Stimulated activated CD4-positive, alpha-beta T cell treated with anti-CD3 and anti-CD28 coated beads, Interleukin-1b, Interleukin-23, amount 100 ng/mL, for 4 hours (primary cell): ENCODE measurements at regions not wholly inside any gene's neighbourhood (a gene's known extent, or its start where the extent isn't known, plus 50 kb on each side); places are given as distances from the start of the nearest gene placed in this dataset.

Experiments used
- DNase-seq, 2 donors: peaks; one replicate each; pipeline ENCODE4 v3.0.0-alpha.2; 2020; ENCODE audit warnings: low read depth in 2 of 2

DNA sequence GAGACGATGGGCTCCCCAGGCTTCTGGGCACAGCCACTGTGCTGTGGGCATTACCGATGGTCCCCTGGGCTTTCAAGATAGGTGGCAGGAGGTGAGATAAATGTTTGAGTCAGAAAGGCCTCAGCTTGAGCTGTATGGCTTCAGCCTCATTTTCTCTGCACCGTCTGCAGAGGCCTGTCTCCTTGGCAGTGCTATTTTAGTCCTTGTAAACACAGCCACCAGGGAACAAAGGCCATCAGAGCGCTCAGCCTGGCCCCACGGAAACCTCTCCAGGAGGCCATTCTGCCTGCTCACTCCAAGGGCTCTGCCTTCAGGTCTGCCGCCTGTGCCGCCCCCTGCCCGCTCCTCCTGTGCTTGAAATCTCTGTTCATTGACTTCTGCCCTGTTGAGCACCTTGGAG is 1424.9 kb downstream of the TBC1D22A start:
- no peak for DNase-seq

DNA sequence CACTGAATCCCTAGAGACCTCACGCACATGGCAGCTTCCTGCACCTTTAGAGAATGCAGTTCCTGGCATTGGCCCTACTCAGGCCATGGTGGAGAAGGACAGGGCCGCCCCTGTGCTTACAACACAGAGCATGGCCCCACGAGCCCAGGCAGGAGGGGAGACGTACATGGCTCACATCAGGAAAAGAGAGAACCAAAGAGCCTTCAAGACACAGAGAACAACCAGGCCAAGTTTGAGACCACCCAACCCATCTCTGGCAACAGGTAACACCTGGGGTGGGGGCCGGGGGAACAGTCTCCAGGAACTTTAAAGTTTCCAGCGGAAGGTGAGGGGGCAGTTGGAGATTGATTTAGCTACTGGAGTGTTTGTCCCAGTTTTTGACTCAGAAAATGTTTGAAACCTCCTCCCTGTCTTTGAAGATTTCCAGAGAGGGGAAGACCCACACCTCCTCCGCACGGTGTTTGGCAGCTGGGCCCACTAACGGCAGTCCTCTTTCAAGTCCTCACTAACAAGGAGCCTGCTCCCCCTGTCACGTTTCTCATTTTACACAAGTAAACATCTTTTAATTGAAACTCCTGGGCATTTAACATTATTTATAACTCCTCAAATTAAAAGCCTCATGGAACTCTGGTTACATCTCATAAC is 1423.8 kb downstream of the TBC1D22A start:
- no peak for DNase-seq

DNA sequence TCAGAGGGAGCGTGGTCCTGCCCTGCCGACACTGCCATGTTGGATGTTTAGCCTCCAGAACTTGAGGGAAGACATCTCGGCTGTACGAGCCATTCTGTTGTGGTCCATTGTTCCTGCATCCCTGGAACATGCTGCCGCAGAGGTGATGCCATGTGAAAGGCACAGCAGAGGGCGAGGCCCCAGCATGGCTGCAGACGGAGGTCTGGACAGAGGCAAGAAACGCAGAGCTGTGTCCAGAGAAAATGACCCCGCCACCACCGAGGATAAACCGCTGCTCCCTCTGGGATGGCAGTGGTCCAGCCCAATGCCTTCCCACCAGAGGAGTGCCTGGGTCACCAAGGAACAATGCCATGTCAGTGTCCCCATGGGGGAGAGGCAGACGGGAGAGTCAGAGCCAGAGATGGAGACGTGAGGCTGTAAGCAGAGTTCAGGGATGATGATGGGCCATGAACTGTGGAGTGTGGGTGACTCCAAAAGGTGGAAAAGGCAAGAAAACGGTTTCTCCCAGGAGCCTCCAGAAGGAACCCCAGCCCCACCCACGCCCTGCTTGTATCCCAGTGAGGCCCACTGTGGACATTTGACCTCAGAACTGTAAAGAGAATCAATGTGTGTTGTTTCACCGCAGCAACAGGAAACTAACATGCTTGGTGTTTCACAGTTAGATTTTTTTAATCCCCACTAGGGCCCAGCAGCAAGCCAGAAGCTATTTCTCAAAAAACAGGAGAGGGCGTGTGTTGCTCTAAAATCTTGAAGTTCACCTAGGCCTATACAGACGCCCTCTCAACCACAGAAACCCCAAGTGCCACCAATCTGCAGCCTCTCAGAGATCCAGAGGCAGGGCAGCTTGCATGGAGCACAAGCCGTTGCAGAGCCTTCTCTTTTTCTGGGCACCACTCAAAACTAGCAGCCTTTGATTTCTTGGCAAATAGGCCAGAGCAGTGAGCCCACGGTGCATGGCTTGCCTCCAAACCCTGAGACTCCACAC is 1422.9 kb downstream of the TBC1D22A start:
- no peak for DNase-seq

DNA sequence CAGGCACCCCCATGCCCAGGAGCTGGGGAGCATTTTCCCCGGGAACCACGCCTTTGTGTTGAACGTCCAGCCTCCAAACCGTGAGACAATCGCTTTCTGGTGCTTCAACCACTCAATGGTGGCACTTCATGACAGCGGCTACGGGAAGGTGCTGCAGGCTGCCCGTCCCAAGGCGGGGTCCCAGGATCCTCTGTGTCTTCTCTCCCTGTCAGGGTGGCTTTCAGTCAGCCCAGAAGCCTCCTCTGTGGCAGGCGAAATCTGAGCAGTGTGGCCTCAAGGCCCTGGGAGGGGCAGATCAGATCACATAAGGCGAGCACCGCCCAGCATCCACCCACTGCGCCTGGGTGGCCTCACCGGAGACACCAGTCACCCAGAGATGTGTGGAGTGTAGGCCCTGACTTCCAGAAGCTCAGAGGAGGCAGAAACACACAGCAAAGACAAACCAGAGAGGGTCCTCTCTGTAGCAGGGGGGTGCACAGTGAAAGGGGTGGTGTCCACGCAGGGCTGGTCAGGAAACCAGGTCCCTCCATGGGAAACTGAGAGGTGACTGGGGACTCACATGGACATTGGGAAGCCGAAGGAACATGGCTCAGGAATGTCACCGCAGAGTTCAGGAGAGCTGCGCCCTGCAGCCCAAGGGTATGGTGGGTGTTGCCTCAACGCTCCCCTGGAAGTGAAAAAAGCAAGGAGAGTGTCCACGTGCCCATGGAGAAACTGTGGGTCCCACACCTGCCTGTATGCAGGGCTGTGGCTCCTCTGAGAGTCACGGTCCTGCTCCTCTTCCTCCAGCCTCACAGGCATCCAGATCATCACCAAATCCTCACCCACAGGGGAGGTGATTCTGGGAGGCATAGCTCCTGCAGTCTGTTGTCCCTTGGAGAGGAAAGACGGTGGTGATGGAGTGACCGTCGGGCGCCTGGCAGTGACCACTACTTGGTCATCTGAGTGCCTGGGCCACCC is 1420.7 kb downstream of the TBC1D22A start:
- DNase-seq = no peak

DNA sequence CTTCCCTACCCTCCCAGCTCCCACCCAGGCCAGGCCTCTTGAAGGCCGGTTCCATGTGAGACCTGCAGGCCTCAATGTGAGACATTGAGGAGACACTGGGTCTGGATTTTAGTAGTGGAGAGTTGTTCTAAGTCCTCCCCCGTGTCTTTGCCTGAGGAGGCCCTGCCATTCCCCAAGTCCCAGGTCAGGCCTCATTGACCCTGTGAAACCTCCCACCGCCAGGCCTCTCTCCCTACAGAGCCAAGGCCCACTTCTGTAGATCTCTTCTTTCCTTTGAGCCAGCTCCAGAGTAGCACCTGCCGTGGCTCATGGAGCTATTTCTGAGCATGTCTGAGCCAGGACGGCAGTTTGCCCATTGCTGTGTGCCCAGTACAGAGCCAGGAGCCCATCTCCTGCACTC is 1419.6 kb downstream of the TBC1D22A start:
- no peak for DNase-seq

DNA sequence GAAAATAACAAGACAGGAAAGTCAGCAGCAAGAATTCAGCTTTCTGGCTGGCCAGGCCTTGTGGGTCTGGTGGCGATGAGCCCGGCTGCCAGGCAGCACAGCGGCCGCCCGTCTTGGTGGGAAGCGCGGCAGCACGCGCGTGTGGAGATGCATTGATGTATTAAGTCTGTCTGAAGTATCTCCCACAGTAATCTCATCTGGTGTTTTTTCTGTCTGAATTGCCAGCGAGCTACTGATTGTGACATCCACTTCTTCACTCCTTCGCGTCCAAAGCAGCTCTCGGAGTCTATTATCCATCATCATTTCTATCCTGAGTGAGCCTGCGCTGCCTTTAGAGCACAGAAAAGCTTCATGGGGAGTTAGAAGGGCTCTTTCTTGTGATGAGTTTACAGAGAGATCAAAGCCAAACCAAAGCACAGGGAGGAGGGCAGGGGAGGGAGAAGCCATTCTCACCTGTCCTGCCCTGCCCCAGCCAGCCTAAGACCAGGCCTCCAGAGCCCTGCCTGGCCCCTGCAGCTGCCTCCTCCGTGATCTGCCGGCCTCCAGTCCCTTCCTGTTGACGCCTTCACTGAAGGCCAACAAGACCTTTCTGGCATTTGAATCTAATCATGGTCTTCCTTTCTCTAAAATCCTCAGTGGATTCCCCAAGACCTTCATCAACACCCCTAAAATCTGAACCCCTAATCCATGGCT is 1419.0 kb downstream of the TBC1D22A start:
- DNase-seq = no peak

DNA sequence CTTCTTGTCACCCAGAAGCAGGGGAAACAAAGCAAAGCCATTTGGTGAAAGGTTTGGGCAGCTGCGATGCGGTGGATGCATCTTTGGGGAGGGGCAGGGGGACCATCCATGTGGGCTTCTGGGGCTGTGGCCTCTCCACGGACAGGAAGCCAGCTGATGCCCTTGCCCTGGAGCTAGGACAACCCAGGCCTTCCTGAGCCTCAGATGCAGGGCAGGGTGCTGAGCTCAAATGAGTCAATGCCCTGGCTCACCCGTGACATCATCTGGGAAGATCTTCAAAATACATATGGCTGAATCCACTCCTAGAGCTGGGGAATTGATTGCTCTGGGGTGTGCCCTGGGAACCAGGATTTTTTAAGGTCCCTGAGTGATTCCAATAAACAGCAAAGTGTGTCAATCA is 1418.2 kb downstream of the TBC1D22A start:
- no peak for DNase-seq

DNA sequence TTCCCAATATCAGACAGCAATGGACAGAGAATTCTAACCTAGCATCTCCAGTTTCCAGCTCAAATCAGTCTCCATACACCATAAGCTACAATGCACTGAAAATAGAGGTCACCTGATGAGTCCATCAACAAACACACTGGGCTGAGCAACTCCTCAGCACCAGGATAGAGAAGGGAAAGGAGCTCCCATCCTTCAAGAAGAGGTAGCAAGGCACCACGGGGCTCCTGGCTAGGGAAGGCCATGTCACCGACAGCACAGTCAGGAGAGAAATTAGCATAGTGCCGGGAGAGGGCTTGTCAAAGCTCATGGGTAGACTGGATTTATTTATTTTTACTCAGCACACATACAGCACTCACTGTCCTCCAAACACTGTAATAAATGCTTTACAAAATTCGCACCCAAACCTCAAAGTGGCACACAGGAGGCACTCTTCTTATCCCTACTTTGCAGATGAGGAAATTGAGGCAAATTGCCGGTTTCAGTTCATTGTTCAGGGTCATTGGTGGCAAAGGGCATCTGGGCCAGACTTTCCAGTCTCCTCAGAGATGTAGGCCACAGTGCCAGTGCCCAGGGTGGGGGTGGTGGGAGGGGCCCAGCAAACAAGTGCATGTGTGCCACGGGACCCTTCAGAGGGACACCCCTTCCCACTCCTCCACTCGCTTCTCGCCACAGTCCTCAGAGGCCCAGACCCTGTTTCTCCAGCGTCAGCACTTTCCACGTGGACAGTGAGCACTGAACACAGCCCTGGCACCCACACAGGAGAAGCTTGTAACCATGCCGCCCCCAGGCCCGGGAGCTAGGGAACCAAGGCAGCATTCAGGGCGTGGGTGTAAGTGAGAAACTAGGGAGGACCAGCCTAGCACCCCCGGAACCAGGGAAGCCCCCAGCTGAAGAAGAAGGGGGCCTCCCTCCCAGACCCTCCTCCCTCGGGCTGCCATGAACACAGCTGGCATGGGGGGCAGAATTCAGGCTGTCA is 1417.4 kb downstream of the TBC1D22A start:
- DNase-seq = no peak

DNA sequence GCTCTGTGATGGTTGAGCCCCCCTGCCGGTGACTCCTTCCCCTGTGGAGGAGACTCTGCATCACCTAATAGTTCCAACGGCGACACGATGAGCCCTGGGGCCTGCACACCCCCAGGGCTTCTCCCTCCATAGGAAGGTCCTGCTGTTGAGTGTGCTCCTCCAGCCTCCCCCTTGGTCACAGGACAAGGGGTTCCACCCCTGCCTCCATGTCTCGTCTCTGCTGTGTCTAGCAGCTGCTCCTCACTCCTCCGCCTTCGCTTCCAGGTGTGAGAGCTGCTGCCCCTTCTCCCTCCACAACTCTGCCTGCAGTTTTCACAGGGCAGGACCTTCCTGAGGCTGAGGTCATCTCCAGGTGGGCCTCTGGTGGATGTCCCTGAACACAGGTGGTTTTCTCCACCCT is 1416.1 kb downstream of the TBC1D22A start:
- DNase-seq = no peak

DNA sequence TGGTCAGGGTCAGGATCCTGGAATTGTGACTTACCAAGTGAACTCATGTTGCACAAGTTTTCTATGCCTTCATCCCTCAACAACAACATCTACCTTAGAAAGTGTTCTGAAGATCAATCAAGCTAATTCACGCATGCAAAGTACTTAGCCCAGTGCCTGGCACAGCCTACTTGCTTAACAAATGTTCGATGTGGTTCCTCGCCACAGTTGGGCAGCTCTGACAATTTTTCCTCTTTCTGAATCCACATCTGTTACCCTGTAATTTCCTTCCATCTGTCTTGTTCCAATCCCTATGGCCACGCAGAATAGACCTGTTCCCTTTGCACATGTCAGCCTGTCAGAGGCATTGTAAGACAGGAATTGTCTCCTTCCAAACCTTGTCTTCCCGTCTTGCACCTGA is 1415.2 kb downstream of the TBC1D22A start:
- no peak for DNase-seq

DNA sequence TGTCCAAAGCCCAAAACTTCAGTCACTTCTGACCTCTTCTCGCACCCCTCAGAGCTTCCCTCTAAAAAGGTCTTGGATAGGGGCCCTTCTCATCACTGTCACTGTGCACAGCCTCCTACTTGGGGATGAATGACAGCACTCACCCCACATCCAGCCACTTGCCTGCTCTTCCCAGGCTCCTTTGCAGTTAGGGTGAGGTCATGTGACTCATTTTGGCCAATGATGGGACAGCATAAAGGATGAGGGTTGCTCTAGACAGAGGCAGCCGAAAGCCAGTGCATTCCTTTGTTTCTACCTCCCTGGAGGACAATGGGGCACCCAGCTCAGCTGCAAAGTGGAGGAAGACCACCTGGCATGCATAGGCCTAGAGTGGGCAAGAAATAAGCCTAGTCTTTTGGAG is 1413.3 kb downstream of the TBC1D22A start:
- no peak for DNase-seq

DNA sequence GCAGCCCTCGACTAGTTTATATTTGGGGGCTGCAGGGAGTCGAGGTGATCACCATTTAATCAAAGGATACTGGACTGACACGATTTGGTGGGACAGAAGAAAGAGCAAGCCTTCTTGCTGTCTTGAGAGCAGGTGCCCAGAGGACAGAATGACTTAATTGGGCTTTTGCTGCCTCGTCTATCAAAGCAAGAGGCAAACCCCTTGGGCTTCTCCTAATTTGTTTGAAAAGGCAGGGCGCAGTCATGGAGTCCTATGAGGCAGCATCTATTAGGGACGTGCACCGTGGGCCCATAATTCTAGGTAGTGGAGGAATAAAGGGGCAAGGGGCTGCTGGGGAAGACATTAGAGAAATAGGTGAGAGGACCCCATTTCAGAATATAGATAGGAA is 1411.3 kb downstream of the TBC1D22A start:
- no peak for DNase-seq

DNA sequence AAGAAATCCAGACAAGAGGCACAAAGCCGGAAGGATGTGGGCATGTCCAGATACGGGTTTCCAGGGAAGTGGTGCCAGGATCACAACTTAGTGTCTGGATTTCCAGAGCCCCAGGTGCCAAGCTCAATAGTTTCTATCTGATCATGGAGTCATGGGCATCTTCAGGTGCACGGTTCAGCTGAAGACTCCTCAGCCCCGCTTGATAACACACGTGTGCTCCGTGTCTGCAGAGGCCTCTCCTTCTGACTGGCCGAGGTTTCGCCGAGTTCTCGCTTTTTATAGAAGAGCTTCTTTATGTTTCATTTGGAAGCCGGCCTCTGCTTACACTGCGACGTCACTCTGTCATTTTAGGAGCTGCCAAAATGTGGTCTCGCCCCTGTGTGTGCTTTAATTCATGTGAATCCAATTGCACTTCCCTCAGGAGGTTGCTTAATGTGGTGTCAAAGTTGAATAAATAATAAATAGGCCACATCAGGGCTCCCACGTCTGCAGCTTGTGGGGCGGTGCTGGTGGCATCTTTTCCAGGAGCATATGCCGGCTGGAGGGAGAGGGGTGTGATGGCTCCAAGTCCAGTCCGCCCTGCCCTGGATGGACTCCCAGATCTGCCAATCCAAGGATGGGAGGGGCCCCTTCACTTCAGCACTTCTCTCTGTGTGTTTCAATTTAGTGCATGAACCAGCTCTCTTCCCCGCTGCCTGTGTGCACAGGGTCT is 1410.8 kb downstream of the TBC1D22A start:
- DNase-seq = no peak

DNA sequence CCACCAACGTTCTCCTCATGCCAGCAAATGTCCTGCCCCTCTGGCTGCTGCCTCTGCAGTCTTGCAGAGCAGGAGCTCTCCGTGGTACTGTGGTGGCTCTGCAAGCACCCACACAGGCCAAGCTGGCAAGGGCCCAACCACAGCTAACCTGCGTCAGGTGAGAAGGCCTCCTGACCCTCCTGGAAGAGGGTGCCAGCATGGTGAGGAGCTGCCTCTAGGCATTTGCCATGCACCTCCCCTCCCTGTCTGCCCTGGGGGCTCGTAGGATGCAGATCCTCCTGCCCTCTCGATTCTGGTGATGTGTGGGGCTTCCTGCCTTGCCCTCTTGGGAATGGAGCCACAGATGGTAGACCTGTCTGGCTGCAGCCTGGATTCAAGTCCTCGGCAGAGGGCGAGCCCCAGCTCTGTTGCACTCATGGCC is 1408.8 kb downstream of the TBC1D22A start:
- DNase-seq = no peak

DNA sequence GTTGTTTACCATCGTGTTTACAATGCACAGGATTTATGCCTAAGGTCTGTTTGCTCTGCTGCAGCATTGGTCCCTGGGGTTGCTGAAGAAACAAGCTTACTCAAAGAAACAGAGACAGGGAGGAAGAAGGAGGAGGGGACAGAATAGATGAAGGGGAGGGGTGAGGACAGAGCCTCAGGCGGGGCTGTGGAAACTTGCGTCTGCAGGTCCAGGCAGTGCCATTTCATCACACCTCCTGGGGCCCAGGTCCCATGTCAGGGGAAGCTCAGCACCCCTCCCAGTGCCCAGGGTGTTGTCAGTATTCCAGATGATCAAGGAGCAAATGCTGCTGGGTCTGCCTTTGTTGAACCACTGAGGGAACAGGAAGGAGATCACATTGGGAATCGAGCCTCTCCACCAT is 1406.8 kb downstream of the TBC1D22A start:
- no peak for DNase-seq

DNA sequence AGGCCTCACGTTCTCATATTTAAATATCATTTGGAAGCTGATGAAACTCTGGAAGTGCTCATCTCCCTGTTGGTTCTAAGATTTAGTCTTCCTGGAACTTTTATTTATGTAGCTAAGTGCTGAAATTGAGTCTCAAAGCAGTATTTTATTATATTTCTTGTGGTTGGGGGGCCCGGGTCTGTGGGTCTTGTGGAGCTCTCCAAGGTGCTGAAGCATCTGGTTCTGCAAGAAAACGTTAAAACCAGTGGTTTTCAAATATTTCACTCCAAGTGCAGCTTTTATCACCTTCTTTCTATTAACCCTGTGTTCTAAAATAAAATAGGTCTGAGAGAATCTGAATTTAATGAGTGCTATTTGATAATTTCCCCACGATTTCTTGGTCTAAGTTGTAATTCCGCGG is 1404.8 kb downstream of the TBC1D22A start:
- DNase-seq = no peak

DNA sequence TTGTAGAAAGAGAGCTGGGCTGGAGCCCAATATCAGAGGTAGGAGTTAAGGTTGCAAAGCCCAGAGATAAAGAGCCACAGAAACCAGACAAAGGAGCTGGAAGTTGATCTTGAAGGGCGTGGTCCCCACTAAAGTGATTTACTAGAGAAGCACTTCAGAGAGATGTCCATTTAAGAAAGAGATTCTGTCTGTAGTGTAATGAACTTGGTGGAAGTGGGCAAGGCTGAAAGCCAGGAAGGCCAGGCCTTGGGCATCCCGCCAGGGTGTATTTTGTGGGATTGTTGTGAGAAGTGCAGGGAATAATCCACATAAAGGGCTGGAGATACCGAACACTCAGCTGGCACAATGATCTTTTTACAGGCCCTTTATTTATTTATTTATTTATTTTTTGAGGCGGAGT is 1398.8 kb downstream of the TBC1D22A start:
- no peak for DNase-seq

DNA sequence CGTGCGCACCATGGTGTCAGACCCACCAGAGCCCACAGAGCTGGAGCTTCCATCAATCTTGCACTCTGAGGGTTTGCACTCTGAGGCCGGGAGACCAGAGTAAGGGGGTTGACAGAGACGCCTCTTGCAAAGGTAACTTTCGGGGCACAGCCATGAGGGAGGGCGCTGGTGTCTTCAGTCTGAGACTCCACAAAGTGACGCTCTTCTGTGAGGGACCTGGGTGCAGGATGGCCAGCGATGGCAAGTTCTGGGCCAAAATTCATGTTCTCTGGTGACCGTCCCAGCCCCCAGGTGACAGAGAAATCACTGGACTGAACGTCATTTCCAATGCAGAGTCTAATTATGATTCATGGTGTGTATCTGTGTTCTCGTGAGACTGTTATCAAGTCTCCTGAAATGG is 1395.2 kb downstream of the TBC1D22A start:
- no peak for DNase-seq

DNA sequence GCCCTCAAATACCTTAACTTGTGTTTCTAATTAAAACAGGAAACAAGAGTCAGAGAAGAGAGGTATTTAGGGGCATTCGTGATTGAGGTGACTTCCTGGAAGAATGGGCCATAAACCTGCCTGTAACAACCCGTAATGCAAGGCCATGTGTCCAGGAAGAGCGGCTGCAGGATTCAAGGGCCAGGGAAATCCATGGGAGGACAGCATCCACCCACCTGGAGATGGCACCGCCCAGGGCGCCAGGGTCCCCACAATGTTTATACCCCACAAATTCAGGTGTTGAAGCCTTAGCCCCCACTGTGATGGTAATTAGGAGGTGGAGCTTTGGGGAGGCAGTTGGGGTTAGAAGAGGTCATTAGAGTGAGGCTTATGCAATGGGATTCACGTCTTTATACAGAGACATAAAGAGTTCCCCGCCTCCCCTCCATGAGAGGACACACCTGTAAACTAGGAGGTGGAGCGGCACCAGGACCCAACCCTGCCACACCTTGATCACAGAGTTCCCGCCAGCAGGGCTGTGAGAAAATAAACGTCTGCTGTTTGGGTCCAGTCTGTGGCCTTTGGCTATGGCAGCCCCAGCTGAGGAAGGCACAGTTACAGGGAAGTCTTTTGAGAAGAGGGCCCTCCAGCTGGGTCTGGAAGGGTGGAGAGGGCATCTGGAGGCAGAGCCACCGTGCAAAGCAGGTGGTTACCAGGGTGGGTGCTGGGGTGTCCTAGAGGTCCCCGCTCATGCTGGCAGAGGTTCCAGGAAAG is 1394.3 kb downstream of the TBC1D22A start:
- no peak for DNase-seq
